HEK293 (cell line): ENCODE measurements at regions not wholly inside any gene's neighbourhood (a gene's known extent, or its start where the extent isn't known, plus 50 kb on each side); places are given as distances from the start of the nearest gene placed in this dataset.
A peak's percentile ranks its signal among the peaks of the same experiment; 100 is the strongest.

Experiments used
- CTCF ChIA-PET: fragments of 350-600 bp; formaldehyde crosslinking; extraction: SDS; loops from one replicate; lab custom pipeline; 2021; ENCODE audit warnings: antibody characterized with exemption; lab: Yijun Ruan, JAX
- POLR2A ChIA-PET: fragments of 300-600 bp; formaldehyde crosslinking; extraction: SDS; loops from one replicate; lab custom pipeline; 2020; ENCODE audit warnings: antibody characterized with exemption, inconsistent platforms; lab: Yijun Ruan, JAX
- H3K27ac ChIP-seq: fragments of 200-500 bp; sonication (Bioruptor generic); 2 replicates; pipeline ENCODE4 v1.5.1; 2014; ENCODE audit warnings: low read depth, low read length, control low read depth, inconsistent platforms; ENCODE audit errors: extremely low read depth
- H3K36me3 ChIP-seq, 2 experiments: fragments of 200-500 bp in 1 of 2; sonication (Bioruptor generic) in 1 of 2; 1 replicate in 1 of 2; 2 replicates in 1 of 2; pipeline ENCODE4 v1.5.1; 2014 to 2017; ENCODE audit warnings: inconsistent platforms in 2 of 2, low read length in 2 of 2; ENCODE audit not compliant: control insufficient read depth in 2 of 2, insufficient read depth in 1 of 2
- H3K4me1 ChIP-seq: fragments of 200-500 bp; sonication (Bioruptor generic); 2 replicates; pipeline ENCODE4 v1.5.1; 2014; ENCODE audit warnings: mild to moderate bottlenecking, low read length, inconsistent platforms; ENCODE audit not compliant: control insufficient read depth, insufficient read depth
- H3K4me3 ChIP-seq: 2 replicates; pipeline ENCODE4 v1.5.1; 2011; ENCODE audit warnings: low read depth, mild to moderate bottlenecking, control low read depth, low read length, moderate library complexity
- H3K9me3 ChIP-seq: fragments of 200-500 bp; sonication (Bioruptor generic); 2 replicates; pipeline ENCODE4 v1.5.1; 2014; ENCODE audit warnings: low read depth, low read length, inconsistent platforms; ENCODE audit not compliant: control insufficient read depth, insufficient read depth
- BCL6B ChIP-seq: fragments of 450-650 bp; formaldehyde crosslinking; IDR thresholded peaks from 2 replicates; pipeline ENCODE4 v1.5.1; 2017; ENCODE audit warnings: missing biosample characterization, missing genetic modification characterization
- IKZF3 ChIP-seq: fragments of 450-650 bp; IDR thresholded peaks from 2 replicates; pipeline ENCODE4 v1.5.0; 2018; ENCODE audit warnings: missing biosample characterization, mild to moderate bottlenecking, missing genetic modification characterization, moderate library complexity
- PBX3 ChIP-seq: sonication (generic); formaldehyde crosslinking; IDR thresholded peaks from 2 replicates; pipeline ENCODE4 v1.8.1; 2022; ENCODE audit warnings: mild to moderate bottlenecking, moderate library complexity, missing genetic modification reagents
- SALL2 ChIP-seq: fragments of 450-650 bp; formaldehyde crosslinking; IDR thresholded peaks from 2 replicates; pipeline ENCODE4 v1.5.0; 2017; ENCODE audit warnings: missing biosample characterization, mild to moderate bottlenecking, missing genetic modification characterization, borderline replicate concordance
- YY1 ChIP-seq: fragments of 450-650 bp; formaldehyde crosslinking; IDR thresholded peaks from 2 replicates; pipeline ENCODE4 v1.5.1; 2018; ENCODE audit warnings: missing biosample characterization, missing genetic modification characterization
- ZFP69B ChIP-seq: fragments of 450-650 bp; formaldehyde crosslinking; IDR thresholded peaks from 2 replicates; pipeline ENCODE4 v1.5.1; 2016; ENCODE audit warnings: missing biosample characterization, missing genetic modification characterization
- ZIC2 ChIP-seq: fragments of 450-650 bp; formaldehyde crosslinking; IDR thresholded peaks from 2 replicates; pipeline ENCODE4 v1.5.1; 2016; ENCODE audit warnings: missing biosample characterization, missing genetic modification characterization
- ZNF146 ChIP-seq: fragments of 450-650 bp; formaldehyde crosslinking; IDR thresholded peaks from 2 replicates; pipeline ENCODE4 v1.5.1; 2016; ENCODE audit warnings: missing biosample characterization, missing genetic modification characterization
- ZNF280C ChIP-seq: fragments of 450-650 bp; formaldehyde crosslinking; IDR thresholded peaks from 2 replicates; pipeline ENCODE4 v1.5.1; 2016; ENCODE audit warnings: missing biosample characterization, missing genetic modification characterization
- ZNF311 ChIP-seq: fragments of 450-650 bp; formaldehyde crosslinking; IDR thresholded peaks from 2 replicates; pipeline ENCODE4 v1.5.1; 2017; ENCODE audit warnings: missing biosample characterization, missing genetic modification characterization, borderline replicate concordance
- ZNF324 ChIP-seq: fragments of 450-650 bp; formaldehyde crosslinking; IDR thresholded peaks from 2 replicates; pipeline ENCODE4 v1.5.1; 2016; ENCODE audit warnings: missing biosample characterization, missing genetic modification characterization
- ZNF48 ChIP-seq: fragments of 450-650 bp; formaldehyde crosslinking; IDR thresholded peaks from 2 replicates; pipeline ENCODE4 v1.5.1; 2016; ENCODE audit warnings: missing biosample characterization, missing genetic modification characterization
- ZNF548 ChIP-seq: fragments of 450-650 bp; formaldehyde crosslinking; IDR thresholded peaks from 2 replicates; pipeline ENCODE4 v1.5.1; 2016; ENCODE audit warnings: missing biosample characterization, missing genetic modification characterization
- ZNF785 ChIP-seq: fragments of 450-650 bp; formaldehyde crosslinking; IDR thresholded peaks from 2 replicates; pipeline ENCODE4 v1.5.1; 2016; ENCODE audit warnings: missing biosample characterization, missing genetic modification characterization
- ZNF791 ChIP-seq: fragments of 450-650 bp; formaldehyde crosslinking; IDR thresholded peaks from 2 replicates; pipeline ENCODE4 v1.5.1; 2016; ENCODE audit warnings: missing biosample characterization, missing genetic modification characterization
- ZNF837 ChIP-seq: fragments of 450-650 bp; formaldehyde crosslinking; IDR thresholded peaks from 2 replicates; pipeline ENCODE4 v1.5.1; 2016; ENCODE audit warnings: missing biosample characterization, missing genetic modification characterization
- ZSCAN30 ChIP-seq: fragments of 450-650 bp; IDR thresholded peaks from 2 replicates; pipeline ENCODE4 v1.5.1; 2018; ENCODE audit warnings: missing biosample characterization, mild to moderate bottlenecking, missing genetic modification characterization, moderate library complexity
- TF ChIP-seq, protein P1 (sequence below): fragments of 450-650 bp; formaldehyde crosslinking; IDR thresholded peaks from 2 replicates; pipeline ENCODE4 v1.5.1; 2016; ENCODE audit warnings: missing biosample characterization, missing genetic modification characterization, low read depth
- TF ChIP-seq, protein P2 (sequence below): fragments of 450-650 bp; formaldehyde crosslinking; IDR thresholded peaks from 2 replicates; pipeline ENCODE4 v1.5.1; 2017; ENCODE audit warnings: missing biosample characterization, missing genetic modification characterization
- TF ChIP-seq, protein P3 (sequence below): fragments of 450-650 bp; formaldehyde crosslinking; IDR thresholded peaks from 2 replicates; pipeline ENCODE4 v1.5.1; 2017; ENCODE audit warnings: missing biosample characterization, missing genetic modification characterization

DNA sequence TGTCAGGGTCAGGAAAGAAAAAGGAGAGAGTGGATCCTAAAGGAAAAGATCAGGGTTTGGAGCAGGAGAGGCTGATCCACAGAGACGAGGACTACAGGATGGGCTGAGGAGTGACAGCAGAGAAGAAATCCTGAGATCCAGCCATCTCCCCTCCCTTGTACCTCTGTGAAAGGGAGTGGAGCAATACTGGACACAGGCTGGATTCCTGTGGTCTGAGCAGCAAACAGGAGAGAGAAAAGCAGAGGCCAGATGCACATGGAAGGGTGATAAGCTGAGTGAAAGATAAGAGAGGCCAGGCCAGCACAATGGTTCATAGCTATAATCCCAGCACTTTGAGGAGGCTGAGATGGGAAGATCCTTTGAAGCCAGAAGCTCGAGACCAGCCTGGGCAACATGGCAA, 472.1 kb upstream of the TSHZ3 start:
- Histone ChIP-seq H3K4me1 (peaks cover 3% of the 10 kb centered on the region; the same call in 1 of the 2 replicates), H3K4me3 (no peak overlapping the region), H3K9me3 (no peaks in the 10 kb centered on the region), H3K36me3 (no peaks in the 10 kb centered on the region; a peak in 1 of 3 replicates), H3K27ac (no peak overlapping the region)
- CTCF ChIA-PET, result no interaction called here
- POLR2A ChIA-PET, result no interaction called here
- TF ChIP-seq ZIC2 (no peak), ZNF48 (tag by site-specific recombination) (no peak), ZNF280C (tag by site-specific recombination) (no peak), ZNF791 (tag by site-specific recombination) (no peak), SALL2 (tag by site-specific recombination) (no peak), ZNF785 (tag by site-specific recombination) (no peak), PBX3 (no peak), ZNF837 (tag by site-specific recombination) (no peak), YY1 (no peak), ZNF548 (tag by site-specific recombination) (no peak), ZNF324 (no peak), ZFP69B (tag by site-specific recombination) (no peak), BCL6B (tag by site-specific recombination) (no peak), ZSCAN30 (no peak)
- TF ChIP-seq, protein P1, sequence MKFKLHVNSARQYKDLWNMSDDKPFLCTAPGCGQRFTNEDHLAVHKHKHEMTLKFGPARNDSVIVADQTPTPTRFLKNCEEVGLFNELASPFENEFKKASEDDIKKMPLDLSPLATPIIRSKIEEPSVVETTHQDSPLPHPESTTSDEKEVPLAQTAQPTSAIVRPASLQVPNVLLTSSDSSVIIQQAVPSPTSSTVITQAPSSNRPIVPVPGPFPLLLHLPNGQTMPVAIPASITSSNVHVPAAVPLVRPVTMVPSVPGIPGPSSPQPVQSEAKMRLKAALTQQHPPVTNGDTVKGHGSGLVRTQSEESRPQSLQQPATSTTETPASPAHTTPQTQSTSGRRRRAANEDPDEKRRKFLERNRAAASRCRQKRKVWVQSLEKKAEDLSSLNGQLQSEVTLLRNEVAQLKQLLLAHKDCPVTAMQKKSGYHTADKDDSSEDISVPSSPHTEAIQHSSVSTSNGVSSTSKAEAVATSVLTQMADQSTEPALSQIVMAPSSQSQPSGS (tag by site-specific recombination), result no peak
- TF ChIP-seq, protein P2, sequence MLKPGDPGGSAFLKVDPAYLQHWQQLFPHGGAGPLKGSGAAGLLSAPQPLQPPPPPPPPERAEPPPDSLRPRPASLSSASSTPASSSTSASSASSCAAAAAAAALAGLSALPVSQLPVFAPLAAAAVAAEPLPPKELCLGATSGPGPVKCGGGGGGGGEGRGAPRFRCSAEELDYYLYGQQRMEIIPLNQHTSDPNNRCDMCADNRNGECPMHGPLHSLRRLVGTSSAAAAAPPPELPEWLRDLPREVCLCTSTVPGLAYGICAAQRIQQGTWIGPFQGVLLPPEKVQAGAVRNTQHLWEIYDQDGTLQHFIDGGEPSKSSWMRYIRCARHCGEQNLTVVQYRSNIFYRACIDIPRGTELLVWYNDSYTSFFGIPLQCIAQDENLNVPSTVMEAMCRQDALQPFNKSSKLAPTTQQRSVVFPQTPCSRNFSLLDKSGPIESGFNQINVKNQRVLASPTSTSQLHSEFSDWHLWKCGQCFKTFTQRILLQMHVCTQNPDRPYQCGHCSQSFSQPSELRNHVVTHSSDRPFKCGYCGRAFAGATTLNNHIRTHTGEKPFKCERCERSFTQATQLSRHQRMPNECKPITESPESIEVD (tag by site-specific recombination), result no peak

DNA sequence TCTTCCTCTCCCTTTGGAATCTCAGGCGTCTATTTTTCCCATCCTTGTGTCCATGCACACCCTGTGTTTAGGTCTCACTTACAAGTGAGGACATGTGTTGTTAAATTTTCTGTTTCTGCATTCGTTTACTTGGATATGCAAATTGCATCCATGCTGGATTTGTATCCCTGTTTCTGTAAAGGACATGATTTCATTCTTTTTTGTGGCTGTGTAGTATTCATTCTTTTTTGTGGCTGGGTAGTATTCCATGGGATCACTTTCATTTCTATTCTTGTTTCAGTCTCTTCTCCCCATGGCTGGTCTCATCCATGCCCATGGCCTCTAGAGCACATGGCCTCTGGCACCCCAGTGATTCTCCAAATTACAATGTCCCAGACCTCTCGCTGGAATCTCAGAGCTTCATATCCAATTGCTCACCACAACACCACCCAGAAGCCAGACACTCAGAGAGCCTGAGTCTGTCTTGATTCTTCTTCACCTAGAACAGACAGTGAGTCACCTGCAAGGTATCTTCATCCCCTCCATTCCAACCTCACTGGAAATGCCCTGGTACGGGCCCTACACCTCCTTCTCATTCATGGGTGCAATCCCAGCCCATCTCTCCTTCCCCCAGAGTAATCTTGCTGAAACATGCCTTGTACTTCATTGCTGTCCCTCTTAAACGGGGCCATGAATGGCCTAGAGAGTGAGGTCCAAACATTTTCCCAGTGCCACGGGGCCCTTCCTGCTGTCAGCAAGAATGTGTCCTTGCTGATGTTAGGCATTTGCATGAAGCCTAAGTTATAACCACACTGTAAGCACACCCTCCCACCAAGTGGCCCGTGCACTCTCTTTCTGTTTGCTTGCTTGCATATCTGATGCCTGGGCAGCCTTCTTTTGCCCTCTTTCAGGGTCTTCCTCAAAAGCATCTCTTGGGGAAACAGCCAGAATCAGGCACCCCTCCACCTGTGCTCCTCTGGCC, 476.2 kb upstream of the TSHZ3 start:
- H3K4me1 ChIP-seq, result no peaks in the 10 kb centered on the region
- H3K9me3 ChIP-seq, result no peaks in the 10 kb centered on the region
- no peak overlapping the region for H3K27ac ChIP-seq
- POLR2A ChIA-PET, result no interaction called here
- no peaks in the 10 kb centered on the region; a peak in 1 of 3 replicates for H3K36me3 ChIP-seq
- TF ChIP-seq ZNF311 (tag by site-specific recombination), result no peak
- TF ChIP-seq, protein P3, sequence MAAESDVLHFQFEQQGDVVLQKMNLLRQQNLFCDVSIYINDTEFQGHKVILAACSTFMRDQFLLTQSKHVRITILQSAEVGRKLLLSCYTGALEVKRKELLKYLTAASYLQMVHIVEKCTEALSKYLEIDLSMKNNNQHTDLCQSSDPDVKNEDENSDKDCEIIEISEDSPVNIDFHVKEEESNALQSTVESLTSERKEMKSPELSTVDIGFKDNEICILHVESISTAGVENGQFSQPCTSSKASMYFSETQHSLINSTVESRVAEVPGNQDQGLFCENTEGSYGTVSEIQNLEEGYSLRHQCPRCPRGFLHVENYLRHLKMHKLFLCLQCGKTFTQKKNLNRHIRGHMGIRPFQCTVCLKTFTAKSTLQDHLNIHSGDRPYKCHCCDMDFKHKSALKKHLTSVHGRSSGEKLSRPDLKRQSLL (tag by site-specific recombination), result no peak
- TF ChIP-seq IKZF3, result no peak
- peak; percentile 93 for TF ChIP-seq ZNF146 (tag by site-specific recombination)
- CTCF ChIA-PET, result no interaction called here
- no peak overlapping the region for H3K4me3 ChIP-seq
